OCI-LY1 (cell line): ENCODE measurements at regions not wholly inside any gene's neighbourhood (a gene's known extent, or its start where the extent isn't known, plus 50 kb on each side); places are given as distances from the start of the nearest gene placed in this dataset.

Experiments
- H2AFZ ChIP-seq: fragments of 200-600 bp; sonication (generic), shearing (Covaris generic); 2 replicates; pipeline ENCODE4 v1.6.0; 2014; ENCODE audit warnings: antibody characterized with exemption, mild to moderate bottlenecking, low read length
- H3F3A ChIP-seq: fragments of 200-600 bp; sonication (generic), shearing (Covaris generic); 2 replicates; pipeline ENCODE4 v1.6.0; 2014; ENCODE audit warnings: mild to moderate bottlenecking, antibody characterized with exemption, low read length, moderate library complexity; ENCODE audit not compliant: insufficient read depth
- H3K27ac ChIP-seq: fragments of 200-600 bp; sonication (generic); 2 replicates; pipeline ENCODE4 v1.5.1; 2014; ENCODE audit warnings: low read length, mixed run types, mild to moderate bottlenecking, low read depth; ENCODE audit not compliant: poor library complexity, severe bottlenecking
- H3K27me3 ChIP-seq: fragments of 200-600 bp; sonication (generic); 2 replicates; pipeline ENCODE4 v1.6.0; 2014; ENCODE audit warnings: antibody characterized with exemption, mild to moderate bottlenecking, low read length, moderate library complexity; ENCODE audit not compliant: insufficient read depth
- H3K36me3 ChIP-seq: fragments of 200-600 bp; sonication (generic); 2 replicates; pipeline ENCODE4 v1.6.1; 2014; ENCODE audit warnings: mild to moderate bottlenecking, antibody characterized with exemption, low read length, moderate library complexity, mixed read lengths; ENCODE audit not compliant: insufficient read depth
- H3K4me1 ChIP-seq: fragments of 200-600 bp; sonication (generic); 2 replicates; pipeline ENCODE4 v1.5.1; 2014; ENCODE audit warnings: mild to moderate bottlenecking, low read length, moderate library complexity; ENCODE audit not compliant: insufficient read depth, severe bottlenecking
- H3K4me2 ChIP-seq: fragments of 200-600 bp; sonication (generic), shearing (Covaris generic); 2 replicates; pipeline ENCODE4 v1.6.1; 2014; ENCODE audit warnings: low read length
- H3K4me3 ChIP-seq: fragments of 200-600 bp; sonication (generic); 2 replicates; pipeline ENCODE4 v1.5.1; 2014; ENCODE audit warnings: low read length, low read depth, mild to moderate bottlenecking, mixed read lengths; ENCODE audit not compliant: poor library complexity, severe bottlenecking
- H3K79me2 ChIP-seq: fragments of 200-600 bp; shearing (Covaris generic); 2 replicates; pipeline ENCODE4 v1.6.1; 2016; ENCODE audit warnings: mixed run types, low read length, mixed read lengths; ENCODE audit not compliant: insufficient read depth
- H3K9ac ChIP-seq: fragments of 200-600 bp; sonication (generic), shearing (Covaris generic); 2 replicates; pipeline ENCODE4 v1.6.1; 2014; ENCODE audit warnings: mild to moderate bottlenecking, low read length, mixed read lengths
- H3K9me2 ChIP-seq: fragments of 200-600 bp; sonication (generic), shearing (Covaris generic); 2 replicates; pipeline ENCODE4 v1.6.1; 2014; ENCODE audit warnings: low read depth, mild to moderate bottlenecking, low read length, mixed read lengths
- H3K9me3 ChIP-seq: fragments of 200-600 bp; shearing (Covaris generic); 2 replicates; pipeline ENCODE4 v1.6.1; 2014; ENCODE audit warnings: low read length, mixed read lengths
- H4K20me1 ChIP-seq: fragments of 200-600 bp; sonication (generic), shearing (Covaris generic); 2 replicates; pipeline ENCODE4 v1.6.0; 2016; ENCODE audit warnings: mild to moderate bottlenecking, low read length; ENCODE audit not compliant: insufficient read depth
- EZH2 ChIP-seq: fragments of 200-600 bp; sonication (generic), shearing (Covaris generic); IDR thresholded peaks from 2 replicates; pipeline ENCODE4 v1.8.0; 2017; ENCODE audit warnings: borderline replicate concordance, mixed run types, mild to moderate bottlenecking, antibody characterized with exemption, low read length, moderate library complexity, mixed read lengths
- TF ChIP-seq, protein P1 (sequence below): fragments of 200-600 bp; sonication (generic), shearing (Covaris generic); IDR thresholded peaks from 2 replicates; pipeline ENCODE4 v1.5.1; 2017; ENCODE audit warnings: mild to moderate bottlenecking, antibody characterized with exemption, low read length, moderate library complexity, mixed read lengths

DNA sequence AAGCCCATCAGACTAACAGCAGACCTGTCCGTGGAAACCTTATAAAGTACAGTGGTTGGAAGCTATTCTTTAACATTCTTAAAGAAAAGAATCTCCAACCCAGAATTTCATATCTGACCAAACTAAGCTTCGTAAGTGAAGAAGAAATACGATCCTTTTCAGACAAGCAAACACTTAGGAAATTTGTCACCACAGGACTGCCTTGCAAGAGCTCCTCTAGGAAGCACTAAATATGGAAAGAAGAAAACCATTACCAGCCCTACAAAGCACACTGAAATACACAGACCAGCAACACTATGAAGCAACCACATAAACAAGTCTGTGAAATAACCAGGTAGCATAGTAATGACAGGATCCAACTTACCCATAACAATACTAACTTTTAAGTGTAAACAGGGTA lies 177.7 kb upstream of the PRSS1 start:
- H3K36me3 ChIP-seq, result no peaks in the 10 kb centered on the region
- no peaks in the 10 kb centered on the region for H3K9me3 ChIP-seq
- H3F3A ChIP-seq, result no peaks in the 10 kb centered on the region
- H3K27me3 ChIP-seq, result no peaks in the 10 kb centered on the region; the same call in 1 of the 2 replicates
- no peak for TF ChIP-seq EZH2
- TF ChIP-seq, protein P1, sequence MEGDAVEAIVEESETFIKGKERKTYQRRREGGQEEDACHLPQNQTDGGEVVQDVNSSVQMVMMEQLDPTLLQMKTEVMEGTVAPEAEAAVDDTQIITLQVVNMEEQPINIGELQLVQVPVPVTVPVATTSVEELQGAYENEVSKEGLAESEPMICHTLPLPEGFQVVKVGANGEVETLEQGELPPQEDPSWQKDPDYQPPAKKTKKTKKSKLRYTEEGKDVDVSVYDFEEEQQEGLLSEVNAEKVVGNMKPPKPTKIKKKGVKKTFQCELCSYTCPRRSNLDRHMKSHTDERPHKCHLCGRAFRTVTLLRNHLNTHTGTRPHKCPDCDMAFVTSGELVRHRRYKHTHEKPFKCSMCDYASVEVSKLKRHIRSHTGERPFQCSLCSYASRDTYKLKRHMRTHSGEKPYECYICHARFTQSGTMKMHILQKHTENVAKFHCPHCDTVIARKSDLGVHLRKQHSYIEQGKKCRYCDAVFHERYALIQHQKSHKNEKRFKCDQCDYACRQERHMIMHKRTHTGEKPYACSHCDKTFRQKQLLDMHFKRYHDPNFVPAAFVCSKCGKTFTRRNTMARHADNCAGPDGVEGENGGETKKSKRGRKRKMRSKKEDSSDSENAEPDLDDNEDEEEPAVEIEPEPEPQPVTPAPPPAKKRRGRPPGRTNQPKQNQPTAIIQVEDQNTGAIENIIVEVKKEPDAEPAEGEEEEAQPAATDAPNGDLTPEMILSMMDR, result no peak
- H3K9ac ChIP-seq, result no peak overlapping the region
- no peaks in the 10 kb centered on the region for H3K9me2 ChIP-seq
- H3K4me2 ChIP-seq, result no peak overlapping the region
- H3K4me1 ChIP-seq, result no peaks in the 10 kb centered on the region
- H3K27ac ChIP-seq, result no peak overlapping the region
- no peak overlapping the region for H3K4me3 ChIP-seq
- H2AFZ ChIP-seq, result no peak overlapping the region
- no peaks in the 10 kb centered on the region for H3K79me2 ChIP-seq
- no peaks in the 10 kb centered on the region for H4K20me1 ChIP-seq

DNA sequence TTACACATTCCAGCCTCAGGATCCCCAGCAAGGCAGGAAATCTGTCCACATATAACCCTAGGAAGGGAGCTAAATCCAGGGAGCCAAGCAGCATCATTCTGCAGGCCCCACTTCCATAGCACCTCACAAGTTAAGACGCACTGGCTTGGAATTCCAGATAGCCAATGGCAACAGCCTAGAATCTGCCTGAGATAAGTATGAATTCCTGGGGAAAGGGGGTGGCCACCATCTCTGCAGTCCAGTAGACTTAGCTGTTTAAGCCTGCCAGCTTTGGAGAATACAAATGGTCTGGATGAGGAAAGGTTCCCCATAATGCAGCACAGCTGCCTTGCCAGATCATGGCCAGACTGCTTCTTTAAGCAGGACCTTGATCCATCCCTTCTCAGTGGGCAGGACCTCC lies 179.4 kb upstream of the PRSS1 start:
- H3K4me1 ChIP-seq, result no peaks in the 10 kb centered on the region
- H3K36me3 ChIP-seq, result no peaks in the 10 kb centered on the region
- H3K9me2 ChIP-seq, result no peaks in the 10 kb centered on the region
- no peak overlapping the region for H3K9ac ChIP-seq
- H3K9me3 ChIP-seq, result no peaks in the 10 kb centered on the region
- H3F3A ChIP-seq, result no peaks in the 10 kb centered on the region
- H3K79me2 ChIP-seq, result no peaks in the 10 kb centered on the region
- no peak overlapping the region for H2AFZ ChIP-seq
- no peak overlapping the region for H3K27ac ChIP-seq
- H3K4me2 ChIP-seq, result no peak overlapping the region
- H3K27me3 ChIP-seq, result no peaks in the 10 kb centered on the region; the same call in 1 of the 2 replicates
- no peaks in the 10 kb centered on the region for H4K20me1 ChIP-seq
- H3K4me3 ChIP-seq, result no peak overlapping the region
- TF ChIP-seq, protein P1, result no peak
- no peak for TF ChIP-seq EZH2

DNA sequence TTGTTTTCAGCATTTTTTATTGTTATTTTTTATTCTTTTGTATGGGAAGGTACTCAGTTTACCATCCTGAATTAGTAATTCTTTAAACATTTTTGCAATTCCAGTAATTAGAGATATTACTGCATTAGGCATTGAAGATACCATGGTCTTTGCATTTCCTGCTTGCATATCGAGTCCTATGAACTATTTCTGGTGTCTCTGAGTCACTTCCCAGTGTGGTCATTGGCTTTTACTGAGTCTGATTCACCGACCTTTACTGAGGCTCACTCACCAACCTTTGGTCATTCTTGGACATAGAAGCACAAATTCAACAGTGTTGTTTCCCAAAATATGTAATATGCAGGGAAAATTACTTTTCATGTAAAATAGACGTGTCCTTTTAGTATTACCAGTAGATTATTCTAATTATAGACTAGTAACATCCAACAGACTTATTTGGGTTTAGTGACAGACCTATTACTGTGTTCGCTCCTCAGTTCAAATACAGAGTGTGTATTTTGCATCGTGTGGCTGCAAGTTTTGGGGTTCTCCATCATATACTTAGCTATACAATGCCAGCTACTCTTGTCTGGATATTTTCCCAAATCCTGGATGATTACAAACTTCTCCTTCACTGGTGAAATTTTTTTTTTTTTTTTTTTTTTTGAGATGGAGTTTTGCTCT lies 180.7 kb upstream of the PRSS1 start:
- no peak overlapping the region for H3K27ac ChIP-seq
- H3K4me1 ChIP-seq, result no peaks in the 10 kb centered on the region
- H3K9me3 ChIP-seq, result no peaks in the 10 kb centered on the region
- no peak overlapping the region for H3K9ac ChIP-seq
- no peaks in the 10 kb centered on the region for H3K9me2 ChIP-seq
- H4K20me1 ChIP-seq, result no peaks in the 10 kb centered on the region
- no peaks in the 10 kb centered on the region; the same call in 1 of the 2 replicates for H3K27me3 ChIP-seq
- TF ChIP-seq, protein P1, result no peak
- no peak for TF ChIP-seq EZH2
- H2AFZ ChIP-seq, result no peak overlapping the region
- H3K79me2 ChIP-seq, result no peaks in the 10 kb centered on the region
- H3K36me3 ChIP-seq, result no peaks in the 10 kb centered on the region
- H3K4me2 ChIP-seq, result no peak overlapping the region
- no peaks in the 10 kb centered on the region for H3F3A ChIP-seq
- H3K4me3 ChIP-seq, result no peak overlapping the region
